Mesodermal cell (in vitro differentiated cells): ENCODE measurements at regions not wholly inside any gene's neighbourhood (a gene's known extent, or its start where the extent isn't known, plus 50 kb on each side); places are given as distances from the start of the nearest gene placed in this dataset.

Experiments used
- H3K27ac ChIP-seq: 2 replicates; pipeline ENCODE4 v1.7.0; 2013; ENCODE audit warnings: mild to moderate bottlenecking, low read depth, low read length, moderate library complexity; ENCODE audit not compliant: severe bottlenecking
- H3K36me3 ChIP-seq: 2 replicates; pipeline ENCODE4 v1.7.1; 2013; ENCODE audit warnings: mild to moderate bottlenecking, low read length, moderate library complexity; ENCODE audit not compliant: control insufficient read depth, insufficient read depth
- H3K4me1 ChIP-seq: one replicate; pipeline ENCODE4 v1.7.1; 2013; ENCODE audit warnings: mild to moderate bottlenecking, low read length; ENCODE audit not compliant: insufficient read depth, control insufficient read depth, poor library complexity, severe bottlenecking
- H3K4me3 ChIP-seq: 2 replicates; pipeline ENCODE4 v1.7.0; 2013; ENCODE audit warnings: low read length, control low read depth, mild to moderate bottlenecking; ENCODE audit not compliant: insufficient read depth, poor library complexity, severe bottlenecking; ENCODE audit errors: extremely low read depth
- H3K9me3 ChIP-seq: 2 replicates; pipeline ENCODE4 v1.7.1; 2013; ENCODE audit warnings: mild to moderate bottlenecking, low read length, moderate library complexity; ENCODE audit not compliant: control insufficient read depth
- WGBS, 2 experiments: methylation state at CpG; one replicate each; pipeline ENCODE4 v1.1.5; 2013; ENCODE audit warnings: missing lambda C conversion rate in 2 of 2; ENCODE audit not compliant: insufficient coverage in 2 of 2; 5-methylcytosine and 5-hydroxymethylcytosine counted together

- Histone ChIP-seq H3K4me3 (no peak overlapping the region), H3K27ac (no peak overlapping the region), H3K9me3 (no peaks in the 10 kb centered on the region), H3K4me1 (no peaks in the 10 kb centered on the region), H3K36me3 (no peaks in the 10 kb centered on the region)
- 85 to 87% methylated on average over 17 of the region's 17 CpGs for WGBS, 2 experiments
Measured at GRCh38 chr11:129611661-129612446, 203.8 kb upstream of the TMEM45B start.

GRCh38 chr11:129612447-129612961, 203.1 kb upstream of the TMEM45B start:
- Histone ChIP-seq H3K4me3 (no peak overlapping the region), H3K27ac (no peak overlapping the region), H3K36me3 (no peaks in the 10 kb centered on the region), H3K4me1 (no peaks in the 10 kb centered on the region), H3K9me3 (no peaks in the 10 kb centered on the region)
- 84 to 86% methylated on average over 3 to 6 of the region's 8 CpGs for WGBS, 2 experiments

DNA sequence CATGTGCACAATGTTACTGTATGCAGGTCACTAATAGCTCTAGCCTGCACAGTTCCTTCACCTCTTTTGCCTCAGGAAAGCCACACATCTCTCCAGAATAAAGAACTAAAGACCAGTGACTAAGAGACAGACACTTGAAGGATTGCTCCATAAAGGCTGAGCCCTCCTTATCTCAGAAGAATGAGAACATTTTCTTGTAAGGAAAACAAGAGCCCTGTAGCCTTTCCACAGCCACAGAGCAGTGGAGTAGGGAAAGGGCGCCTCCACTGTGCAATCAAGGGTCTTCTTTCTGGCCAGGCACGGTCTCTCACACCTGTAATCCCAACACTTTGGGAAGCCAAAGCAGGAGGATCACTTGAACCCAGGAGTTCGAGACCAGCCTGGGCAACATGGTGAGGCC, 202.6 kb upstream of the TMEM45B start:
- Histone ChIP-seq H3K4me1 (no peaks in the 10 kb centered on the region), H3K4me3 (no peak overlapping the region), H3K27ac (no peak overlapping the region), H3K36me3 (no peaks in the 10 kb centered on the region), H3K9me3 (no peaks in the 10 kb centered on the region)
- WGBS, 2 experiments = 82 to 100% methylated on average over 2 of the region's 3 CpGs

DNA sequence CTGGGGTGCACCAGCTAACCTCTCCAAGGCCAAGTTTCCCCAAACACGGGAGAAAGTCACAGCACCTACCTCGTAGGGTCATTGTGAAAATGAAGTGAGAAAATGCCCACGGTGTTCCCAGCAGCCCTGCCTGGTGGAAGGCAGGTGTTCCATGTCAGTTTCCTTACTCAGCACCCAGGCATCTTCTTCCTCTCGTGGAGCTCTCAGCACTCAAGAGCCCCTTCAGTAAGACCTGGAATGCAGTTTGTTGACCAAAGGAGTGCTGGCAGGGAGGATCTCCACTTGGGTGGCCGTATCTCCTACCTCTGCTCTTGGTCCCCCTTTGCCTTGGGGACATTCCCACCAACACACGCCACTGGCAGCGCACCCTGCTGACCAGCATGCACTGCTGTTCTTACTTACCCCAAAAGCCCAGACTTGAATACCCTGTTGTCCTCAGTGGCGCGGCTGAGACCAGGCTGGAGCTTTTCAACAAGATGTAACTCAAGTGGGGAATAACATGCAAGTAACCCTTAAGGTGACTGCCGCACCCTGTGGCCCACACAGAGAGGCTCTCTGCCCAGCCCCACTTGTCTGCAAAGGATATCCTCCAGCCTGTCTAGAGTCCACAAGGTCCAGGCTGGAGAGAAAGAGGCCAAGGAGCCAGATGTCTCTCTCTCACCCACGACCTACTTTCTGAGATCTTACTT, 201.2 kb upstream of the TMEM45B start:
- H3K36me3 ChIP-seq = no peaks in the 10 kb centered on the region
- no peaks in the 10 kb centered on the region for H3K4me1 ChIP-seq
- no peak overlapping the region for H3K4me3 ChIP-seq
- H3K9me3 ChIP-seq = no peaks in the 10 kb centered on the region
- WGBS, 2 experiments = 90 to 96% methylated on average over 7 to 10 of the region's 11 CpGs
- H3K27ac ChIP-seq = no peak overlapping the region

- Histone ChIP-seq H3K4me3 (no peak overlapping the region), H3K4me1 (no peaks in the 10 kb centered on the region), H3K9me3 (no peaks in the 10 kb centered on the region), H3K27ac (no peak overlapping the region), H3K36me3 (no peaks in the 10 kb centered on the region)
- WGBS, 2 experiments = 94 to 97% methylated on average over 35 to 37 of the region's 41 CpGs
Measured at GRCh38 chr11:129618046-129618569, 197.5 kb upstream of the TMEM45B start.

DNA sequence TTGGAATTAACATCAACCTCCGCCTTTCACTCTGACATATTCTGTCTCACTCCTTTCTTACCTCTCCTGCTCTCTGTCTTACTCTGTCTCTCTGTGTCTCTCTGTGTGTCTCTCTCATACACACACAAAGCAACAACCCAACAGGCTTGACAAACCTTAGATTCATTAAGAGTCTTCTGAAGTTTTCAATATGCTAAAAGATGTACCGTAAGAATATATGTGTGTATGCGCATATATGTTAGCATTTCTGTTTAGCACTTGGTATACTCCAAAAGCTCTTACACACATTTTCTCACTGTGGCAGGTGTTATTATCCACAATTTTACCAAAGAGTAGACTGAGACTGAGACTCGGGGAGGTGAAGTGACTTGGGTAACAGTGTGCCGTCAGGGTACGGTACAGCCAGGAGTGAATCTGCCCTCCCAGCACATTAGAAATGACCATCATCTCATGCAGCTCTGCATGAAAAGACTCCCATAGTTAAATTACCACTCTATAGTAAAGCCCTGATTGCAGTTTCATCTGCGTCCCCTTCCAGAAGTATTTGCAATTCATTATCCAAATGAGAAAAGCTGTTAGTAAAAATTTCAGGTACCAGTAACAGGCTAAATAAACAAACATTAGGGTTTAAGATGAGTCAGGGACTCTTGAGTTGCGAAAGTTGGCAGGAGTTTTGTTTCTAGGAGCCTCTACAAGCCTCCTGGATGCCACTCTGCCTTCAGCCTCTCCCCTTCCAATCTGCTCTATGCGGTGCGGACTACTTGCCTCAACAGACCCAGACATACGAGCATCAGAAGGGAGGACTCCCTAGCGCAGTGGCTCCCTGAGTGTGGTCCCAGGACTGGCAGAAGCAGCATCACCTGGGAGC, 195.2 kb upstream of the TMEM45B start:
- no peak overlapping the region for H3K4me3 ChIP-seq
- 92 to 94% methylated on average over 8 to 10 of the region's 12 CpGs for WGBS, 2 experiments
- no peak overlapping the region for H3K27ac ChIP-seq
- H3K36me3 ChIP-seq = no peaks in the 10 kb centered on the region
- H3K9me3 ChIP-seq = no peaks in the 10 kb centered on the region
- H3K4me1 ChIP-seq = no peaks in the 10 kb centered on the region

DNA sequence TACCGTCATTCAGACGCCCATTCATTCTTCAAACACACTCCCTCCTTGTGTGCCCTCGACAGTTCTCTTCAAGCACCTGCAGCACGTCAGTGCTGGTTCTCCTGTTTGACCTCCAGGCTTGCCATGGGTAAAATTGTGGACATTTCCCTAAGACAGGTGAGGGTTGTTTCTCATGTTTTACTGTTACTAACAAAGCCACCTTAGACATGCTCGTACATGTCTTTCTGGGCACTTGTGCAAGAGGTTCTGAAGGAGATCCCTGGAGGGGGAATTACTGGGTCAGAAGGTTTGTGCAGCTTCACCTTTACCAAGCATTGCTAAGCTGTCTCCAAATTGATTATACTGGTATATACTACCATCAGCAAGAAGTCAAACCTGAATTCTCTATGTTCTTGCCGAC, 189.7 kb upstream of the TMEM45B start:
- Histone ChIP-seq H3K36me3 (no peaks in the 10 kb centered on the region), H3K9me3 (no peaks in the 10 kb centered on the region), H3K4me3 (no peak overlapping the region), H3K4me1 (no peaks in the 10 kb centered on the region), H3K27ac (no peak overlapping the region)
- 85% methylated on average over 3 to 4 of the region's 6 CpGs for WGBS, 2 experiments

DNA sequence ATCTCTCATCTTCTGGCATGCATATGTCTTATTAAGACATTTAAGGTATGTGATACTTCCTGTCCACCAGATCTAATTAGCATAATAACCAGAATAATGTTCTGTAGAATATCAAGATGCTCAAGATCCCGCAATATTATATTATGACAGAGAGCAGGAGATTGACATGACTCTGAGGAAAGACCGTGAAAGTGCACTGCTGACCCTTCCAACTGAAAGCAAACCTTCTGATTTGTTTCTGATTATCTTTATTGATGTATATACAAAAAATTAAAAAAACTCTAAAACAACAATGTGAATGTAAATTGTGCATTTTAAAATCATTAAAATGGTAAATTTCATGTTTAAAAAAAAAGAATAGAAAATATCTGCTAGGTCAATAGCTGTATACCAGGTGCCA, 184.4 kb upstream of the TMEM45B start:
- no peaks in the 10 kb centered on the region for H3K4me1 ChIP-seq
- no peaks in the 10 kb centered on the region for H3K36me3 ChIP-seq
- no CpG with 5 or more reads among the region's 2 CpGs for WGBS, 2 experiments
- H3K4me3 ChIP-seq = no peak overlapping the region
- no peaks in the 10 kb centered on the region for H3K9me3 ChIP-seq
- H3K27ac ChIP-seq = no peak overlapping the region

GRCh38 chr11:129636926-129637325, 178.7 kb upstream of the TMEM45B start:
- WGBS, 2 experiments = 90% methylated on average over 2 of the region's 6 CpGs; no CpG with 5 or more reads in 1 of the 2 experiments
- Histone ChIP-seq H3K4me3 (no peak overlapping the region), H3K9me3 (no peaks in the 10 kb centered on the region), H3K27ac (no peak overlapping the region), H3K4me1 (peaks cover 27% of the 10 kb centered on the region), H3K36me3 (no peaks in the 10 kb centered on the region)

DNA sequence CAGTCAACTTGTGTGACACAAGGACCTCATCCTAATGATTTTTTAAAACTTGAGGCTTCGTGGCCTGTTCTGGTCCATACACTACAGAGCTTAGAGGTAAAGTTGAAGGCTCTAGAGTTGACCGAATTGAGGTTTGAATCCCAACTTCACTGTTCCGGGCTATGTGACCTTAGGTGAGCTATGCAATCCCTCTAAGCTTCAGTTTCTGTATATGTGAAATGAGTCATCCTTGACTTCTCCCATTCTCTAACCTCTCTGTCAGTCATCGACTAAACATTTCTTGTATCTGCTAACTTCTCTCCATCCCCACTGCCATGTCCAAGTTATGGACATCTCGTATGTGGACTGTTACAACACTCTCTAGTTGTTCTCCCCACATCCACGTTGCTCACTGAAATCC, 178.2 kb upstream of the TMEM45B start:
- H3K27ac ChIP-seq = no peak overlapping the region
- no peak overlapping the region for H3K4me3 ChIP-seq
- 89 to 95% methylated on average over 5 of the region's 6 CpGs for WGBS, 2 experiments
- H3K9me3 ChIP-seq = no peaks in the 10 kb centered on the region
- peaks cover 27% of the 10 kb centered on the region for H3K4me1 ChIP-seq
- no peaks in the 10 kb centered on the region for H3K36me3 ChIP-seq
